K562 (cell line): ENCODE measurements at regions not wholly inside any gene's neighbourhood (a gene's known extent, or its start where the extent isn't known, plus 50 kb on each side); places are given as distances from the start of the nearest gene placed in this dataset.

Source experiments
- HDAC3 ChIP-seq: fragments of 450-650 bp; IDR thresholded peaks from 2 replicates; pipeline ENCODE4 v1.6.1; 2018; ENCODE audit warnings: borderline replicate concordance, mild to moderate bottlenecking, moderate library complexity; ENCODE audit not compliant: partially characterized antibody
- IRF2 ChIP-seq: sonication (generic); formaldehyde crosslinking; IDR thresholded peaks from 2 replicates; pipeline ENCODE4 v1.8.1; 2022; ENCODE audit warnings: mild to moderate bottlenecking, missing genetic modification reagents
- NFE2L1 ChIP-seq: fragments of 450-650 bp; IDR thresholded peaks from 2 replicates; pipeline ENCODE4 v1.6.1; 2016; ENCODE audit warnings: missing genetic modification characterization, low read depth, mild to moderate bottlenecking, missing compliant biosample characterization, moderate library complexity, borderline replicate concordance
- POLR2A ChIP-seq: fragments of 450-650 bp; conservative IDR thresholded peaks from 2 replicates; pipeline ENCODE4 v1.6.1; 2016
- TARDBP ChIP-seq: fragments of 450-650 bp; IDR thresholded peaks from 2 replicates; pipeline ENCODE4 v1.6.1; 2016
- TOE1 ChIP-seq, 2 experiments: fragments of 450-650 bp in 1 of 2; sonication (generic) in 1 of 2; formaldehyde crosslinking in 1 of 2; IDR thresholded peaks; 2 replicates each; pipeline versions ENCODE4 v1.7.1 to v1.8.0; 2016 to 2022; ENCODE audit warnings: borderline replicate concordance in 2 of 2, mild to moderate bottlenecking in 2 of 2, antibody characterized with exemption in 1 of 2, inconsistent platforms in 1 of 2, low read depth in 1 of 2, missing genetic modification reagents in 1 of 2, moderate library complexity in 1 of 2
- TF ChIP-seq, protein P1 (sequence below), 3 experiments: IDR thresholded peaks in 2 of 3; conservative IDR thresholded peaks in 1 of 3; 2 replicates each; pipeline ENCODE4 v1.5.1; 2011 to 2012; ENCODE audit warnings: low read length in 3 of 3, mild to moderate bottlenecking in 3 of 3, control low read depth in 2 of 3, improper control_type of control experiment in 1 of 3, inconsistent platforms in 1 of 3, low read depth in 1 of 3, mixed read lengths in 1 of 3, moderate library complexity in 1 of 3; ENCODE audit not compliant: insufficient read depth in 2 of 3

DNA sequence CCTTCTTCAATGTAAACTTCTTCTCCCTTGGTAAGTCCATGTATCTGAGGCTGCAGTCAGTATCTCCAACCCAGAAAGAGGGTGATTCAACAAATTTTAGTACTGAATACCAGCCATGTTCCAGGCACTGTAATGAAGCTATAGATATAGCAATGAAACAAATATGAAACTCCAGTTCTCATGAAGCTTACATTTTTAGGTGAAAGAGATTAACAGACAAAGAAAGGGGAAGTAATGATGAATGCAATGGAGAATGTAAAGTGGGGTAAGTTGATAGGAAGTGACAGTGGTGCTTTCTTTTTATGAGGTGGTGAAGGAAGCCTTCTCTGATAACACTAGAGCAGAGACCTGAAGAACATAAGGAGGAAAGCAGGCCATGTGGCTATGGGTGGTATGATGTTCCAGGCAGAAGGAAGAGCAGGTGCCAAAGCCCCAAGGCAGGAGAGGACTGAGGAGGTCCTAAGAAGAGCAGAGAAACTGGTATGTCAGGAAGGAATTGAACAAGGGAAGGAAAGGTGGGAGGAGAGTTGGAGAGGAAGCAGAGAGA, 143.6 kb downstream of the TFAP2B start:
- TF ChIP-seq TOE1 (IDR thresholded peaks at IDR 0.05; ENCODE audit: borderline replicate concordance) = peak; percentile 40; the same call in 1 of the 2 replicates
- no peak for TF ChIP-seq TOE1 (CRISPR knock-in tag; IDR thresholded peaks at IDR 0.05; ENCODE audit: borderline replicate concordance, low read depth)
- TF ChIP-seq HDAC3 = peak; percentile 57
- no peak for TF ChIP-seq IRF2 (CRISPR knock-in tag)
- TF ChIP-seq NFE2L1 = no peak
- no peak for TF ChIP-seq POLR2A
- TF ChIP-seq TARDBP = no peak
- TF ChIP-seq, protein P1, sequence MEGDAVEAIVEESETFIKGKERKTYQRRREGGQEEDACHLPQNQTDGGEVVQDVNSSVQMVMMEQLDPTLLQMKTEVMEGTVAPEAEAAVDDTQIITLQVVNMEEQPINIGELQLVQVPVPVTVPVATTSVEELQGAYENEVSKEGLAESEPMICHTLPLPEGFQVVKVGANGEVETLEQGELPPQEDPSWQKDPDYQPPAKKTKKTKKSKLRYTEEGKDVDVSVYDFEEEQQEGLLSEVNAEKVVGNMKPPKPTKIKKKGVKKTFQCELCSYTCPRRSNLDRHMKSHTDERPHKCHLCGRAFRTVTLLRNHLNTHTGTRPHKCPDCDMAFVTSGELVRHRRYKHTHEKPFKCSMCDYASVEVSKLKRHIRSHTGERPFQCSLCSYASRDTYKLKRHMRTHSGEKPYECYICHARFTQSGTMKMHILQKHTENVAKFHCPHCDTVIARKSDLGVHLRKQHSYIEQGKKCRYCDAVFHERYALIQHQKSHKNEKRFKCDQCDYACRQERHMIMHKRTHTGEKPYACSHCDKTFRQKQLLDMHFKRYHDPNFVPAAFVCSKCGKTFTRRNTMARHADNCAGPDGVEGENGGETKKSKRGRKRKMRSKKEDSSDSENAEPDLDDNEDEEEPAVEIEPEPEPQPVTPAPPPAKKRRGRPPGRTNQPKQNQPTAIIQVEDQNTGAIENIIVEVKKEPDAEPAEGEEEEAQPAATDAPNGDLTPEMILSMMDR (IDR thresholded peaks at IDR 0.05 in 2 of 3, conservative IDR thresholded peaks at IDR 0.05 in 1 of 3; ENCODE audit: insufficient read depth in 2 of 3, low read depth in 1 of 3, low read length in 3 of 3) = no peak
